HepG2 (cell line): ENCODE measurements at regions not wholly inside any gene's neighbourhood (a gene's known extent, or its start where the extent isn't known, plus 50 kb on each side); places are given as distances from the start of the nearest gene placed in this dataset.

Experiments used
- ATAC-seq: fragments of 200-7000 bp; cut with Tn5 transposase; 3 replicates; pipeline ENCODE4 v1.9.1; 2020; ENCODE audit warnings: mild to moderate bottlenecking, moderate library complexity
- BruUV-seq: library from RNA; stranded (reverse); fragments of 400-500 nt; replicated peaks from 2 replicates; lab custom pipeline; 2021; lab: Mats Ljungman, UMichigan
- CTCF ChIA-PET: fragments of 300-600 bp; formaldehyde crosslinking; extraction: SDS; loops from one replicate; lab custom pipeline; 2021; ENCODE audit warnings: low total read pairs, inconsistent platforms, low intra/inter-chr PET ratio; lab: Yijun Ruan, JAX
- POLR2A ChIA-PET: fragments of 350-600 bp; sonication (Branson Sonifier 250); formaldehyde crosslinking; loops from one replicate; lab custom pipeline; 2020; ENCODE audit warnings: antibody characterized with exemption, inconsistent platforms; lab: Yijun Ruan, JAX
- DNase-seq: peaks from one replicate; pipeline ENCODE4 v3.0.0-alpha.2; 2015; ENCODE audit warnings: low spot score
- FAIRE-seq: peaks from 3 replicates; lab custom pipeline; 2011; peaks lifted over from hg19 to GRCh38; lab: Jason Lieb, UNC
- H2AFZ ChIP-seq: one replicate; pipeline ENCODE4 v1.6.1; 2011; ENCODE audit warnings: low read length, inconsistent platforms
- H3K27ac ChIP-seq: fragments of 300-600 bp; 3 replicates; pipeline ENCODE4 v1.8.0; 2011; ENCODE audit warnings: mixed run types, mild to moderate bottlenecking, mixed read lengths, low read length, inconsistent platforms; ENCODE audit not compliant: insufficient read depth; ENCODE audit errors: extremely low read length
- H3K27me3 ChIP-seq, 2 experiments: fragments of 200-600 bp in 1 of 2; 2 replicates in 1 of 2; 3 replicates in 1 of 2; pipeline versions ENCODE4 v1.6.0 to v1.8.0; 2011; ENCODE audit warnings: low read length in 2 of 2, mild to moderate bottlenecking in 2 of 2, moderate library complexity in 2 of 2, inconsistent platforms in 1 of 2; ENCODE audit not compliant: insufficient read depth in 2 of 2, control insufficient read depth in 1 of 2
- H3K36me3 ChIP-seq, 2 experiments: fragments of 200-600 bp in 1 of 2; replicated peaks in 1 of 2; 2 replicates in 1 of 2; 3 replicates in 1 of 2; pipeline versions ENCODE4 v1.5.1 to v1.8.0; 2011; ENCODE audit warnings: low read length in 2 of 2, inconsistent platforms in 1 of 2; ENCODE audit not compliant: insufficient read depth in 2 of 2, control insufficient read depth in 1 of 2
- H3K4me1 ChIP-seq: 2 replicates; pipeline ENCODE4 v1.5.1; 2012; ENCODE audit warnings: low read length, inconsistent platforms; ENCODE audit not compliant: insufficient read depth
- H3K4me2 ChIP-seq: 2 replicates; pipeline ENCODE4 v1.6.0; 2011; ENCODE audit warnings: low read depth, low read length, inconsistent platforms
- H3K4me3 ChIP-seq, 3 experiments: fragments of 200-600 bp in 1 of 3; sonication (generic), shearing (Covaris generic) in 1 of 3; replicated peaks in 1 of 3; 2 replicates each; pipeline ENCODE4 v1.5.1; 2011 to 2016; ENCODE audit warnings: low read length in 3 of 3, inconsistent platforms in 2 of 3, low read depth in 2 of 3, mild to moderate bottlenecking in 2 of 3, control low read depth in 1 of 3, mixed read lengths in 1 of 3; ENCODE audit not compliant: insufficient read depth in 1 of 3
- H3K79me2 ChIP-seq: one replicate; pipeline ENCODE4 v1.6.1; 2011; ENCODE audit warnings: low read length, inconsistent platforms; ENCODE audit not compliant: insufficient read depth
- H3K9ac ChIP-seq: 2 replicates; pipeline ENCODE4 v1.6.0; 2011; ENCODE audit warnings: mild to moderate bottlenecking, low read depth, low read length, inconsistent platforms; ENCODE audit not compliant: insufficient read depth
- H3K9me3 ChIP-seq: 2 replicates; pipeline ENCODE4 v1.5.1; 2012; ENCODE audit warnings: mild to moderate bottlenecking, low read length
- H4K20me1 ChIP-seq: 2 replicates; pipeline ENCODE4 v1.6.0; 2011; ENCODE audit warnings: inconsistent platforms, mild to moderate bottlenecking, low read length, moderate library complexity; ENCODE audit not compliant: insufficient read depth
- CCDC6 ChIP-seq: sonication (generic); formaldehyde crosslinking; IDR thresholded peaks from 2 replicates; pipeline ENCODE4 v1.8.1; 2022; ENCODE audit warnings: mild to moderate bottlenecking, missing genetic modification reagents, moderate library complexity
- PRMT3 ChIP-seq: sonication (generic); formaldehyde crosslinking; IDR thresholded peaks from 2 replicates; pipeline ENCODE4 v1.8.1; 2022; ENCODE audit warnings: low read depth, mild to moderate bottlenecking, moderate library complexity, missing genetic modification reagents, borderline replicate concordance
- ZFYVE20 ChIP-seq: sonication (generic); formaldehyde crosslinking; IDR thresholded peaks from 2 replicates; pipeline ENCODE4 v1.8.0; 2023; ENCODE audit warnings: low read depth, mild to moderate bottlenecking, moderate library complexity, missing genetic modification reagents, borderline replicate concordance
- ZNF598 ChIP-seq: sonication (generic); formaldehyde crosslinking; IDR thresholded peaks from 2 replicates; pipeline ENCODE4 v1.5.1; 2020; ENCODE audit warnings: mild to moderate bottlenecking, missing genetic modification reagents, borderline replicate concordance
- ZNF703 ChIP-seq: sonication (generic); formaldehyde crosslinking; IDR thresholded peaks from 2 replicates; pipeline ENCODE4 v1.5.1; 2020; ENCODE audit warnings: missing genetic modification reagents, mild to moderate bottlenecking, moderate library complexity, borderline replicate concordance
- ZSCAN21 ChIP-seq: sonication (generic); formaldehyde crosslinking; IDR thresholded peaks from 2 replicates; pipeline ENCODE4 v1.8.0; 2022; ENCODE audit warnings: mild to moderate bottlenecking, missing genetic modification reagents, moderate library complexity, borderline replicate concordance
- WGBS: methylation state at CpG from one replicate; pipeline ENCODE4 v1.1.6; 2017; ENCODE audit warnings: low lambda C conversion rate; 5-methylcytosine and 5-hydroxymethylcytosine counted together
- in situ Hi-C: cut with HindIII; loops from 2 replicates; pipeline ENCODE4 v1.10.0; 2017; ENCODE audit warnings: low pct_unique_long_range_greater_than_20kb; ENCODE audit not compliant: extremely low pct_ligation_motif_present
- intact Hi-C: fragments of 100-400 bp; cut with micrococcal nuclease; formaldehyde crosslinking; loops from one replicate; pipeline ENCODE4 v1.10.0; 2022; ENCODE audit not compliant: unreplicated experiment
- TF ChIP-seq, protein P1 (sequence below): sonication (generic); formaldehyde crosslinking; IDR thresholded peaks from 2 replicates; pipeline ENCODE4 v1.8.1; 2023; ENCODE audit warnings: mild to moderate bottlenecking, missing genetic modification reagents
- TF ChIP-seq, protein P2 (sequence below), 2 experiments: fragments of 450-650 bp in 1 of 2; sonication (generic) in 1 of 2; formaldehyde crosslinking; IDR thresholded peaks; 2 replicates each; pipeline versions ENCODE4 v1.5.0 to v1.8.0; 2020 to 2022; ENCODE audit warnings: mild to moderate bottlenecking in 1 of 2, missing genetic modification reagents in 1 of 2

DNA sequence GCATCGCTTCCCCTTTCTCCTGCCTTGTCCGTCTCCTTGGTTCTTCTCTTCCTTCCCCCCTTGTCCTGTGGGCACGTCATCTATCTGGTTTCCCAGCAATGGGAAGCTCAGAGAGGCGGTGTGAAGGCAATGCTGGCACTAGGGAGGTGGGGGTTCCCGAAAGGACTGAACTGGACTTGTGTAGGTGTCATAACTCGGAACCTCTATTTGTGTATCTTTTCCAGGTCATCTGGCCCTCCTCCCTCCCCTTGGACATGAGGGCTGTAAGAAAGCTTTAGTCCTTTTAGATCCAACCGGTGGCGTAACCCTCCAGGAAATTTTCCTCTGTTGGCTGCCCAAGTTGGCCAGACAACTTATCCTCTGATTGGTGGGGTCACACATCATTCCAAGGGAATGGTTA, 231.5 kb upstream of the TLE3 start:
- CTCF ChIA-PET: no interaction called here
- DNase-seq (no peak), ATAC-seq (no peak), FAIRE-seq (no peak)
- Histone ChIP-seq H3K4me1 (no peaks in the 10 kb centered on the region), H3K79me2 (no peaks in the 10 kb centered on the region), H3K27me3 (peaks cover 0 to 3% of the 10 kb centered on the region in 2 experiments; a peak in 1 of 5 replicates), H3K36me3 (no peaks in the 10 kb centered on the region), H3K9me3 (no peaks in the 10 kb centered on the region), H3K27ac (no peak overlapping the region), H4K20me1 (no peaks in the 10 kb centered on the region), H3K4me3 (no peak overlapping the region), H3K4me2 (no peak overlapping the region), H3K9ac (no peak overlapping the region), H2AFZ (no peak overlapping the region)
- in situ Hi-C loops (no loop called here), intact Hi-C loops (no loop called here)
- 45% methylated on average over 8 of the region's 8 CpGs for WGBS
- POLR2A ChIA-PET: no interaction called here
- no TSS peak for BruUV-seq
- TF ChIP-seq ZNF598 (CRISPR knock-in tag) (no peak), PRMT3 (CRISPR knock-in tag) (no peak), ZNF703 (CRISPR knock-in tag) (no peak), CCDC6 (CRISPR knock-in tag) (no peak), ZFYVE20 (CRISPR knock-in tag) (no peak), ZSCAN21 (CRISPR knock-in tag) (no peak)
- TF ChIP-seq, protein P1, sequence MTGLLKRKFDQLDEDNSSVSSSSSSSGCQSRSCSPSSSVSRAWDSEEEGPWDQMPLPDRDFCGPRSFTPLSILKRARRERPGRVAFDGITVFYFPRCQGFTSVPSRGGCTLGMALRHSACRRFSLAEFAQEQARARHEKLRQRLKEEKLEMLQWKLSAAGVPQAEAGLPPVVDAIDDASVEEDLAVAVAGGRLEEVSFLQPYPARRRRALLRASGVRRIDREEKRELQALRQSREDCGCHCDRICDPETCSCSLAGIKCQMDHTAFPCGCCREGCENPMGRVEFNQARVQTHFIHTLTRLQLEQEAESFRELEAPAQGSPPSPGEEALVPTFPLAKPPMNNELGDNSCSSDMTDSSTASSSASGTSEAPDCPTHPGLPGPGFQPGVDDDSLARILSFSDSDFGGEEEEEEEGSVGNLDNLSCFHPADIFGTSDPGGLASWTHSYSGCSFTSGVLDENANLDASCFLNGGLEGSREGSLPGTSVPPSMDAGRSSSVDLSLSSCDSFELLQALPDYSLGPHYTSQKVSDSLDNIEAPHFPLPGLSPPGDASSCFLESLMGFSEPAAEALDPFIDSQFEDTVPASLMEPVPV: no peak
- TF ChIP-seq, protein P2, sequence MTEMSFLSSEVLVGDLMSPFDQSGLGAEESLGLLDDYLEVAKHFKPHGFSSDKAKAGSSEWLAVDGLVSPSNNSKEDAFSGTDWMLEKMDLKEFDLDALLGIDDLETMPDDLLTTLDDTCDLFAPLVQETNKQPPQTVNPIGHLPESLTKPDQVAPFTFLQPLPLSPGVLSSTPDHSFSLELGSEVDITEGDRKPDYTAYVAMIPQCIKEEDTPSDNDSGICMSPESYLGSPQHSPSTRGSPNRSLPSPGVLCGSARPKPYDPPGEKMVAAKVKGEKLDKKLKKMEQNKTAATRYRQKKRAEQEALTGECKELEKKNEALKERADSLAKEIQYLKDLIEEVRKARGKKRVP (CRISPR knock-in tag; IDR thresholded peaks at IDR 0.05): no peak
